A549 (cell line): ENCODE measurements at regions not wholly inside any gene's neighbourhood (a gene's known extent, or its start where the extent isn't known, plus 50 kb on each side); places are given as distances from the start of the nearest gene placed in this dataset.

Experiments used
- ATAC-seq, 2 experiments: fragments of 200-7000 bp in 1 of 2; fragments of >200 bp in 1 of 2; cut with Nextera tagmentation in 1 of 2; cut with Tn5 transposase in 1 of 2; 3 replicates each; pipeline versions ENCODE4 v1.8.0 to v1.9.1; 2018 to 2020; ENCODE audit warnings: mild to moderate bottlenecking in 1 of 2, moderate library complexity in 1 of 2
- CTCF ChIA-PET: fragments of 300-600 bp; sonication (Branson Sonifier 250); formaldehyde crosslinking; extraction: SDS; loops from one replicate; lab custom pipeline; 2021; ENCODE audit warnings: antibody characterized with exemption, inconsistent platforms; lab: Yijun Ruan, JAX
- POLR2A ChIA-PET: fragments of 350-600 bp; formaldehyde crosslinking; extraction: SDS; loops from one replicate; lab custom pipeline; 2021; ENCODE audit warnings: antibody characterized with exemption, inconsistent platforms; lab: Yijun Ruan, JAX
- DNase-seq, 2 experiments: peaks; one replicate each; pipeline versions ENCODE4 v3.0.0 to v3.0.0-alpha.2; 2011 to 2016; ENCODE audit warnings: low read depth in 1 of 2, low spot score in 1 of 2
- FAIRE-seq: peaks from 2 replicates; lab custom pipeline; 2011; peaks lifted over from hg19 to GRCh38; lab: Jason Lieb, UNC
- H3K27ac ChIP-seq, 2 experiments: fragments of >200 bp; sonication (Bioruptor Twin); formaldehyde crosslinking; 3 replicates each; pipeline ENCODE4 v1.5.1; 2016 to 2017
- H3K4me1 ChIP-seq: fragments of >200 bp; sonication (Bioruptor Twin); formaldehyde crosslinking; 3 replicates; pipeline ENCODE4 v1.6.1; 2016
- H3K4me2 ChIP-seq: fragments of >200 bp; sonication (Bioruptor Twin); formaldehyde crosslinking; 3 replicates; pipeline ENCODE4 v1.6.1; 2016
- H3K4me3 ChIP-seq: fragments of >200 bp; sonication (Bioruptor Twin); formaldehyde crosslinking; 3 replicates; pipeline ENCODE4 v1.5.1; 2016
- H3K9me3 ChIP-seq: fragments of >200 bp; sonication (Bioruptor Twin); formaldehyde crosslinking; 3 replicates; pipeline ENCODE4 v1.6.1; 2016
- ATOH8 ChIP-seq: fragments of 250-450 bp; sonication (Bioruptor Pico); IDR thresholded peaks from 2 replicates; pipeline ENCODE4 v1.5.0; 2020; ENCODE audit warnings: low read depth, mild to moderate bottlenecking, moderate library complexity
- BHLHE40 ChIP-seq: IDR thresholded peaks from 2 replicates; pipeline ENCODE4 v1.6.1; 2012; ENCODE audit warnings: low read depth, low read length, inconsistent platforms
- CBX2 ChIP-seq: fragments of 200-600 bp; sonication (generic); IDR thresholded peaks from 2 replicates; pipeline ENCODE4 v1.6.1; 2016; ENCODE audit warnings: low read depth, mild to moderate bottlenecking, borderline replicate concordance
- CEBPB ChIP-seq, 2 experiments: fragments of >200 bp in 1 of 2; sonication (Bioruptor Twin) in 1 of 2; formaldehyde crosslinking in 1 of 2; IDR thresholded peaks; 2 replicates each; pipeline ENCODE4 v1.6.1; 2012 to 2016
- E2F6 ChIP-seq: IDR thresholded peaks from 2 replicates; pipeline ENCODE4 v1.6.1; 2012; ENCODE audit warnings: low read depth, borderline replicate concordance
- ELK1 ChIP-seq: fragments of 150-350 bp; IDR thresholded peaks from 2 replicates; pipeline ENCODE4 v1.6.1; 2014; ENCODE audit warnings: low read depth, mild to moderate bottlenecking, low read length
- EP300 ChIP-seq, 2 experiments: fragments of >200 bp; sonication (Bioruptor Twin); formaldehyde crosslinking; IDR thresholded peaks; 2 replicates in 1 of 2; 3 replicates in 1 of 2; pipeline ENCODE4 v1.6.1; 2016 to 2017
- FOXS1 ChIP-seq: fragments of 250-450 bp; sonication (Bioruptor Pico); IDR thresholded peaks from 2 replicates; pipeline ENCODE4 v1.5.0; 2020; ENCODE audit warnings: mild to moderate bottlenecking, moderate library complexity
- HDAC2 ChIP-seq: fragments of 200-600 bp; sonication (generic); IDR thresholded peaks from 2 replicates; pipeline ENCODE4 v1.6.1; 2016
- HEYL ChIP-seq: fragments of 250-450 bp; sonication (Bioruptor Pico); IDR thresholded peaks from 2 replicates; pipeline ENCODE4 v1.8.0; 2021; ENCODE audit warnings: mild to moderate bottlenecking, moderate library complexity
- HOXB5 ChIP-seq: fragments of 250-450 bp; sonication (Bioruptor Pico); IDR thresholded peaks from 2 replicates; pipeline ENCODE4 v1.5.0; 2020; ENCODE audit warnings: mild to moderate bottlenecking, moderate library complexity
- JUNB ChIP-seq: fragments of >200 bp; sonication (Bioruptor Twin); formaldehyde crosslinking; IDR thresholded peaks from 2 replicates; pipeline ENCODE4 v1.6.1; 2016
- MAFK ChIP-seq: fragments of 450-650 bp; IDR thresholded peaks from 2 replicates; pipeline ENCODE4 v1.6.1; 2014; ENCODE audit not compliant: partially characterized antibody
- MAZ ChIP-seq: fragments of 150-350 bp; IDR thresholded peaks from 2 replicates; pipeline ENCODE4 v1.6.1; 2014; ENCODE audit warnings: antibody characterized with exemption, low read depth, low read length, borderline replicate concordance
- NFE2L2 ChIP-seq: fragments of 150-350 bp; conservative IDR thresholded peaks from 2 replicates; pipeline ENCODE4 v1.6.1; 2014; ENCODE audit warnings: low read length
- NPAS2 ChIP-seq: fragments of 250-450 bp; sonication (Bioruptor Pico); IDR thresholded peaks from 2 replicates; pipeline ENCODE4 v1.8.0; 2022; ENCODE audit warnings: mild to moderate bottlenecking, moderate library complexity, borderline replicate concordance
- POLR2A ChIP-seq: IDR thresholded peaks from 2 replicates; pipeline ENCODE4 v1.6.1; 2012; ENCODE audit warnings: mild to moderate bottlenecking, low read length
- RFX5 ChIP-seq: fragments of 450-650 bp; IDR thresholded peaks from 2 replicates; pipeline ENCODE4 v1.7.1; 2014; ENCODE audit warnings: antibody characterized with exemption, mild to moderate bottlenecking, moderate library complexity
- RNF2 ChIP-seq: fragments of 200-600 bp; sonication (generic); IDR thresholded peaks from 2 replicates; pipeline ENCODE4 v1.6.1; 2016; ENCODE audit warnings: low read depth, mild to moderate bottlenecking, antibody characterized with exemption, moderate library complexity, borderline replicate concordance
- SREBF2 ChIP-seq: fragments of 450-650 bp; IDR thresholded peaks from 2 replicates; pipeline ENCODE4 v1.6.1; 2014; ENCODE audit warnings: mild to moderate bottlenecking, moderate library complexity
- ZSCAN20 ChIP-seq: fragments of 250-450 bp; sonication (Bioruptor Pico); IDR thresholded peaks from 2 replicates; pipeline ENCODE4 v1.8.0; 2022; ENCODE audit warnings: mild to moderate bottlenecking, moderate library complexity
- WGBS: methylation state at CpG from one replicate; pipeline ENCODE4 v1.1.6; 2017; ENCODE audit errors: missing lambda C conversion rate; 5-methylcytosine and 5-hydroxymethylcytosine counted together
- TF ChIP-seq, protein P1 (sequence below): IDR thresholded peaks from 2 replicates; pipeline ENCODE4 v1.6.1; 2012
- TF ChIP-seq, protein P2 (sequence below): fragments of >200 bp; sonication (Bioruptor Twin); formaldehyde crosslinking; IDR thresholded peaks from 2 replicates; pipeline ENCODE4 v1.6.1; 2016
- TF ChIP-seq, protein P3 (sequence below): fragments of 250-450 bp; sonication (Bioruptor Pico); IDR thresholded peaks from 2 replicates; pipeline ENCODE4 v1.5.0; 2021; ENCODE audit warnings: mild to moderate bottlenecking, moderate library complexity, borderline replicate concordance
- TF ChIP-seq, protein P4 (sequence below): fragments of >200 bp; sonication (Bioruptor Twin); formaldehyde crosslinking; IDR thresholded peaks from 3 replicates; pipeline ENCODE4 v1.6.1; 2016
- TF ChIP-seq, protein P5 (sequence below): fragments of 200-600 bp; sonication (generic); IDR thresholded peaks from 2 replicates; pipeline ENCODE4 v1.6.1; 2016; ENCODE audit warnings: antibody characterized with exemption, mild to moderate bottlenecking, moderate library complexity

DNA sequence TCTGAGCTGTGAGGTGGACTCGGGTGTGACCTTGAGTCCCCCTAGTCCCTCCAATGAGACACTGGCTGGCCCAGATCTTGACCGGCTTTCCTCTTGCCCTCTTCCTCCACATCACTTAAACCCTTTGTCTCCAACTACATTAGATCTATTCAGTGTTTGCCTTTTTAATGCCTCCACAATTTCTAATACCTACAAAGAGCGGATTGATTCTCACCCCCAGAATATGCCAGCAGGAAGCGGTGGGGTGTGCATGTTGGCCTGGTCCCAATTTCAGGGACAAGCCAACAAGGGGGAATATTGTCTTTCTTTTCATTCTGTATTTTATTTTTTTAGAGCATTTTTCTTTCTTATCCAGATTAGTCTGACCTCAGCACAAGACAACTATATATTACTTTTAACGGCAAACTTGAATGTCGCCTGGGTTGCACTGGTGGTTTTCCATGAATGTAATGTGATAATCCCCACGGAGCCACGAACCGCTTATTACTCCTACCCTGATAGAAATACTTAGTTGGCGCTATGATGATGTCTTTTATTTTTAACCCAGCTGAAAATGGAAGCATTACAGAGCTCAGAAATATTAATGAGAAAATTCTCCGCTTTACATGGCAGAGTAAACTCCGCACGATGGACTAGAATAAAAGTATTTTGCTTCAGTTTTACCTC lies 68.5 kb upstream of the MYO10 start:
- WGBS, result 92% methylated on average over 13 of the region's 13 CpGs

DNA sequence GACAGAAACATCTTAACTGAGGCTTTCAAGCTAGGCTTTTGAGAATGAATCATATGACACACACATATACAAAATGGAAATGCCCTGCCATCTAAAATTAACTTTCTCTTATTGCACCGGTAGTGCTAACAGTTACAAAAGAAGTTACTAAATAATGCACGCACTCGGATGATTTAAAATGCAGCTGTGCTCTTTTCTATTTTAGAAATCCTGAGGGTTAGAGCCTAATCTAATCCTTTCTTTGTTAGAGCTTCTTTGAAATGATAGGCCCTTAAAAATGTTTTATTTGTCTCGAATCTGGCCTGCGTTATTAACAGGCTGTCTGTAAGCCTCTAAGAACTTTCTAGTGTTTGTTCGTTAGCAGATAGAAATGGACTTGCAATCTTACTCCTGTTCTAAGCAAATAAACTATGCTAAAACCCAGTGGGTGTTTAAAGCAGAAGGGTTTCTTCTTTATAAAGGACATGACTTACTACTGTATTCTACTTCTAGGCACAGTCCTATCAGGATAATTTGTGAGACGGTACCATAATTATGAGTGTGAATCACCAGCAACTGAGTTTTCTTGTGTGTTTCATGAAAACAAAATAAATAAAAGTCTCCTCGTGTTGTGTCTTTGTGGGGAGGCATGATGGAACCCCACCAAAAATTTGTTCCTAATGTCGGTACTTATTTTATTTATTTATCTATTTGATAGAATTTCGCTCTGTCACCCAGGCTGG lies 69.2 kb upstream of the MYO10 start:
- Histone ChIP-seq H3K4me3 (no peak overlapping the region), H3K4me1 (peaks cover 8% of the 10 kb centered on the region), H3K9me3 (no peaks in the 10 kb centered on the region), H3K4me2 (no peak overlapping the region), H3K27ac (no peak overlapping the region)
- DNase-seq (no peak), ATAC-seq (no peak), FAIRE-seq (no peak)
- CTCF ChIA-PET, result interaction anchor here (0.7 kb wide), 1 partner anchor 13 kb away, joined by 3 read pairs; no protein-coding TSS in a partner anchor
- WGBS, result 89% methylated on average over 10 of the region's 10 CpGs
- POLR2A ChIA-PET, result no interaction called here
- TF ChIP-seq POLR2A, result no peak
- TF ChIP-seq HOXB5 (CRISPR knock-in tag), result no peak
- no peak for TF ChIP-seq BHLHE40
- no peak for TF ChIP-seq ELK1
- no peak for TF ChIP-seq E2F6
- TF ChIP-seq NFE2L2, result no peak
- TF ChIP-seq RFX5, result no peak
- no peak for TF ChIP-seq MAFK
- no peak for TF ChIP-seq HEYL (CRISPR knock-in tag)
- TF ChIP-seq NPAS2 (CRISPR knock-in tag), result no peak
- TF ChIP-seq, protein P1, sequence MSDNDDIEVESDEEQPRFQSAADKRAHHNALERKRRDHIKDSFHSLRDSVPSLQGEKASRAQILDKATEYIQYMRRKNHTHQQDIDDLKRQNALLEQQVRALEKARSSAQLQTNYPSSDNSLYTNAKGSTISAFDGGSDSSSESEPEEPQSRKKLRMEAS, result no peak
- no peak for TF ChIP-seq JUNB
- TF ChIP-seq CBX2, result no peak
- no peak for TF ChIP-seq SREBF2

More for the DNA sequence above, 68.5 kb upstream of the MYO10 start:
- peaks cover 15% of the 10 kb centered on the region for H3K4me1 ChIP-seq
- DNase-seq (no peak), FAIRE-seq (no peak), ATAC-seq (no peak)
- no peak overlapping the region for H3K4me3 ChIP-seq
- H3K27ac ChIP-seq, result no peak overlapping the region
- no peaks in the 10 kb centered on the region for H3K9me3 ChIP-seq
- POLR2A ChIA-PET, result no interaction called here
- H3K4me2 ChIP-seq, result no peak overlapping the region
- TF ChIP-seq EP300 (IDR thresholded peaks at IDR 0.05) (no peak), FOXS1 (no peak), CBX2 (no peak), ZSCAN20 (CRISPR knock-in tag) (no peak), MAZ (no peak), ATOH8 (CRISPR knock-in tag) (no peak), HDAC2 (no peak), CEBPB (IDR thresholded peaks at IDR 0.05) (no peak), RNF2 (no peak)
- TF ChIP-seq, protein P2, sequence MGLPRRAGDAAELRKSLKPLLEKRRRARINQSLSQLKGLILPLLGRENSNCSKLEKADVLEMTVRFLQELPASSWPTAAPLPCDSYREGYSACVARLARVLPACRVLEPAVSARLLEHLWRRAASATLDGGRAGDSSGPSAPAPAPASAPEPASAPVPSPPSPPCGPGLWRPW, result no peak
- TF ChIP-seq, protein P3, sequence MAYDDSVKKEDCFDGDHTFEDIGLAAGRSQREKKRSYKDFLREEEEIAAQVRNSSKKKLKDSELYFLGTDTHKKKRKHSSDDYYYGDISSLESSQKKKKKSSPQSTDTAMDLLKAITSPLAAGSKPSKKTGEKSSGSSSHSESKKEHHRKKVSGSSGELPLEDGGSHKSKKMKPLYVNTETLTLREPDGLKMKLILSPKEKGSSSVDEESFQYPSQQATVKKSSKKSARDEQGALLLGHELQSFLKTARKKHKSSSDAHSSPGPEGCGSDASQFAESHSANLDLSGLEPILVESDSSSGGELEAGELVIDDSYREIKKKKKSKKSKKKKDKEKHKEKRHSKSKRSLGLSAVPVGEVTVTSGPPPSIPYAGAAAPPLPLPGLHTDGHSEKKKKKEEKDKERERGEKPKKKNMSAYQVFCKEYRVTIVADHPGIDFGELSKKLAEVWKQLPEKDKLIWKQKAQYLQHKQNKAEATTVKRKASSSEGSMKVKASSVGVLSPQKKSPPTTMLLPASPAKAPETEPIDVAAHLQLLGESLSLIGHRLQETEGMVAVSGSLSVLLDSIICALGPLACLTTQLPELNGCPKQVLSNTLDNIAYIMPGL (CRISPR knock-in tag), result no peak
- TF ChIP-seq, protein P4, sequence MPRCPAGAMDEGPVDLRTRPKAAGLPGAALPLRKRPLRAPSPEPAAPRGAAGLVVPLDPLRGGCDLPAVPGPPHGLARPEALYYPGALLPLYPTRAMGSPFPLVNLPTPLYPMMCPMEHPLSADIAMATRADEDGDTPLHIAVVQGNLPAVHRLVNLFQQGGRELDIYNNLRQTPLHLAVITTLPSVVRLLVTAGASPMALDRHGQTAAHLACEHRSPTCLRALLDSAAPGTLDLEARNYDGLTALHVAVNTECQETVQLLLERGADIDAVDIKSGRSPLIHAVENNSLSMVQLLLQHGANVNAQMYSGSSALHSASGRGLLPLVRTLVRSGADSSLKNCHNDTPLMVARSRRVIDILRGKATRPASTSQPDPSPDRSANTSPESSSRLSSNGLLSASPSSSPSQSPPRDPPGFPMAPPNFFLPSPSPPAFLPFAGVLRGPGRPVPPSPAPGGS, result no peak
- TF ChIP-seq, protein P5, sequence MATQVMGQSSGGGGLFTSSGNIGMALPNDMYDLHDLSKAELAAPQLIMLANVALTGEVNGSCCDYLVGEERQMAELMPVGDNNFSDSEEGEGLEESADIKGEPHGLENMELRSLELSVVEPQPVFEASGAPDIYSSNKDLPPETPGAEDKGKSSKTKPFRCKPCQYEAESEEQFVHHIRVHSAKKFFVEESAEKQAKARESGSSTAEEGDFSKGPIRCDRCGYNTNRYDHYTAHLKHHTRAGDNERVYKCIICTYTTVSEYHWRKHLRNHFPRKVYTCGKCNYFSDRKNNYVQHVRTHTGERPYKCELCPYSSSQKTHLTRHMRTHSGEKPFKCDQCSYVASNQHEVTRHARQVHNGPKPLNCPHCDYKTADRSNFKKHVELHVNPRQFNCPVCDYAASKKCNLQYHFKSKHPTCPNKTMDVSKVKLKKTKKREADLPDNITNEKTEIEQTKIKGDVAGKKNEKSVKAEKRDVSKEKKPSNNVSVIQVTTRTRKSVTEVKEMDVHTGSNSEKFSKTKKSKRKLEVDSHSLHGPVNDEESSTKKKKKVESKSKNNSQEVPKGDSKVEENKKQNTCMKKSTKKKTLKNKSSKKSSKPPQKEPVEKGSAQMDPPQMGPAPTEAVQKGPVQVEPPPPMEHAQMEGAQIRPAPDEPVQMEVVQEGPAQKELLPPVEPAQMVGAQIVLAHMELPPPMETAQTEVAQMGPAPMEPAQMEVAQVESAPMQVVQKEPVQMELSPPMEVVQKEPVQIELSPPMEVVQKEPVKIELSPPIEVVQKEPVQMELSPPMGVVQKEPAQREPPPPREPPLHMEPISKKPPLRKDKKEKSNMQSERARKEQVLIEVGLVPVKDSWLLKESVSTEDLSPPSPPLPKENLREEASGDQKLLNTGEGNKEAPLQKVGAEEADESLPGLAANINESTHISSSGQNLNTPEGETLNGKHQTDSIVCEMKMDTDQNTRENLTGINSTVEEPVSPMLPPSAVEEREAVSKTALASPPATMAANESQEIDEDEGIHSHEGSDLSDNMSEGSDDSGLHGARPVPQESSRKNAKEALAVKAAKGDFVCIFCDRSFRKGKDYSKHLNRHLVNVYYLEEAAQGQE, result no peak
- CTCF ChIA-PET, result interaction anchor here (0.7 kb wide), 1 partner anchor 12 kb away, joined by 3 read pairs; no protein-coding TSS in a partner anchor
